Esophagus muscularis mucosa (tissue), 4 donors: ENCODE measurements at regions not wholly inside any gene's neighbourhood (a gene's known extent, or its start where the extent isn't known, plus 50 kb on each side); places are given as distances from the start of the nearest gene placed in this dataset.

Source experiments
- CTCF ChIP-seq, 3 experiments: fragments of 200-600 bp in 2 of 3; fragments of 450-650 bp in 1 of 3; sonication (generic) in 2 of 3; IDR thresholded peaks; one replicate each; pipeline ENCODE4 v1.5.1; 2017 to 2019; ENCODE audit warnings: antibody characterized with exemption in 3 of 3, mild to moderate bottlenecking in 2 of 3, moderate library complexity in 1 of 3
- EP300 ChIP-seq: sonication (generic); formaldehyde crosslinking; IDR thresholded peaks from one replicate; pipeline ENCODE4 v1.6.1; 2017; ENCODE audit warnings: antibody characterized with exemption
- POLR2A ChIP-seq: fragments of 450-650 bp; IDR thresholded peaks from one replicate; pipeline ENCODE4 v1.6.1; 2017; ENCODE audit warnings: antibody characterized with exemption, moderate library complexity, mild to moderate bottlenecking, low read depth

GRCh38 chr9:91127653-91128052 is 234.1 kb downstream of the AUH start:
- TF ChIP-seq CTCF (IDR thresholded peaks at IDR 0.05) (no peak), POLR2A (no peak), EP300 (no peak)
